HL-60 (cell line): ENCODE measurements at regions not wholly inside any gene's neighbourhood (a gene's known extent, or its start where the extent isn't known, plus 50 kb on each side); places are given as distances from the start of the nearest gene placed in this dataset.
A peak's percentile ranks its signal among the peaks of the same experiment; 100 is the strongest.

ENCODE experiments used
- DNase-seq, 2 experiments: peaks; one replicate each; pipeline ENCODE4 v3.0.0-alpha.2; 2010 to 2020; ENCODE audit warnings: low read depth in 1 of 2, low spot score in 1 of 2
- H3K27ac ChIP-seq: fragments of 250-450 bp; sonication (Bioruptor Pico); replicated peaks from 2 replicates; pipeline ENCODE4 v1.5.1; 2020; ENCODE audit warnings: mild to moderate bottlenecking, moderate library complexity
- H3K27me3 ChIP-seq: fragments of 250-450 bp; sonication (Bioruptor Pico); 2 replicates; pipeline ENCODE4 v1.5.1; 2021; ENCODE audit warnings: mild to moderate bottlenecking, moderate library complexity; ENCODE audit not compliant: insufficient read depth, poor library complexity, severe bottlenecking
- H3K4me3 ChIP-seq: replicated peaks from 2 replicates; pipeline ENCODE4 v1.5.1; 2011; ENCODE audit warnings: mild to moderate bottlenecking, control low read depth, low read length; ENCODE audit not compliant: insufficient read depth
- CTCF ChIP-seq: IDR thresholded peaks from one replicate; pipeline ENCODE4 v1.5.1; 2011; ENCODE audit warnings: low read length, control low read depth, inconsistent platforms; ENCODE audit not compliant: insufficient read depth
- GABPA ChIP-seq: IDR thresholded peaks from 2 replicates; pipeline ENCODE4 v1.6.1; 2012; ENCODE audit warnings: low read depth
- POLR2AphosphoS5 ChIP-seq: IDR thresholded peaks from 2 replicates; pipeline ENCODE4 v1.6.1; 2012; ENCODE audit warnings: low read depth
- REST ChIP-seq: IDR thresholded peaks from 2 replicates; pipeline ENCODE4 v1.6.1; 2012; ENCODE audit warnings: low read depth; ENCODE audit not compliant: insufficient replicate concordance
- SPI1 ChIP-seq: IDR thresholded peaks from 2 replicates; pipeline ENCODE4 v1.6.1; 2012; ENCODE audit warnings: low read depth, mild to moderate bottlenecking, borderline replicate concordance

- peak overlapping the region; percentile 20 for H3K4me3 ChIP-seq
- H3K27me3 ChIP-seq, result no peaks in the 10 kb centered on the region
- peak; percentile 32 to 74 for DNase-seq
- TF ChIP-seq GABPA (no peak), REST (peak; percentile 49), POLR2AphosphoS5 (peak; percentile 68), SPI1 (peak; percentile 76; the same call in 1 of the 2 replicates), CTCF (peak; percentile 81)
- H3K27ac ChIP-seq, result peak overlapping the region; percentile 39
Observed at GRCh38 chr1:101309334-101310311, 72.8 kb downstream of the S1PR1 start.

GRCh38 chr1:101310506-101310905 is 73.7 kb downstream of the S1PR1 start:
- no peak overlapping the region for H3K4me3 ChIP-seq
- H3K27ac ChIP-seq, result peak overlapping the region; percentile 39
- no peaks in the 10 kb centered on the region for H3K27me3 ChIP-seq
- TF ChIP-seq SPI1, result no peak
- TF ChIP-seq REST, result no peak
- TF ChIP-seq POLR2AphosphoS5, result no peak
- TF ChIP-seq GABPA, result no peak
- no peak for TF ChIP-seq CTCF
- peak in 1 of 2 experiments; percentile 22 for DNase-seq

GRCh38 chr1:101311146-101311920 is 74.5 kb downstream of the S1PR1 start:
- Histone ChIP-seq H3K27ac (no peak overlapping the region), H3K27me3 (no peaks in the 10 kb centered on the region), H3K4me3 (no peak overlapping the region)
- DNase-seq, result no peak
- TF ChIP-seq POLR2AphosphoS5 (no peak), GABPA (no peak), SPI1 (no peak), CTCF (no peak), REST (no peak)
